SW480 (cell line): ENCODE measurements at regions not wholly inside any gene's neighbourhood (a gene's known extent, or its start where the extent isn't known, plus 50 kb on each side); places are given as distances from the start of the nearest gene placed in this dataset.
"Not testable (repeated sequence)": the region's sequence is repeated elsewhere in the genome, so short reads cannot be mapped to it uniquely, and the experiment has no call there.

Experiments
- DNase-seq: peaks from one replicate; pipeline ENCODE4 v3.0.0-alpha.2; 2016; ENCODE audit warnings: low spot score

- DNase-seq, result peak; percentile 91
Observed at GRCh38 chr3:147333098-147333497, 73.2 kb downstream of the ZIC4 start.

- no peak for DNase-seq
Observed at GRCh38 chr3:147328711-147329110, 77.6 kb downstream of the ZIC4 start.

- DNase-seq, result no peak
Observed at GRCh38 chr3:147324356-147324755, 82.0 kb downstream of the ZIC4 start.

GRCh38 chr3:147318900-147319299 lies 87.4 kb downstream of the ZIC4 start:
- DNase-seq, result no peak

GRCh38 chr3:147317080-147317479 lies 89.3 kb downstream of the ZIC4 start:
- DNase-seq, result not testable (repeated sequence)

- DNase-seq, result no peak
Observed at GRCh38 chr3:147313513-147313912, 92.8 kb downstream of the ZIC4 start.

GRCh38 chr3:147312786-147313280 lies 93.5 kb downstream of the ZIC4 start:
- no peak for DNase-seq

- peak; percentile 25 for DNase-seq
Observed at GRCh38 chr3:147311716-147312115, 94.6 kb downstream of the ZIC4 start.

- DNase-seq, result no peak
Observed at GRCh38 chr3:147305533-147306250, 100.7 kb downstream of the ZIC4 start.

GRCh38 chr3:147304756-147305155 lies 101.6 kb downstream of the ZIC4 start:
- DNase-seq, result no peak

- no peak for DNase-seq
Observed at GRCh38 chr3:147301781-147302180, 104.6 kb downstream of the ZIC4 start.

- DNase-seq, result no peak
Observed at GRCh38 chr3:147299656-147300055, 106.7 kb downstream of the ZIC4 start.

GRCh38 chr3:147298511-147298982 lies 107.8 kb downstream of the ZIC4 start:
- peak; percentile 4 for DNase-seq

GRCh38 chr3:147297761-147298350 lies 108.5 kb downstream of the ZIC4 start:
- DNase-seq, result no peak

- not testable (repeated sequence) for DNase-seq
Observed at GRCh38 chr3:147287370-147287769, 119.0 kb downstream of the ZIC4 start.

GRCh38 chr3:147269907-147270306 lies 136.4 kb downstream of the ZIC4 start:
- no peak for DNase-seq

GRCh38 chr3:147267434-147267833 lies 138.9 kb downstream of the ZIC4 start:
- no peak for DNase-seq

GRCh38 chr3:147257944-147258343 lies 148.4 kb downstream of the ZIC4 start:
- DNase-seq, result no peak

GRCh38 chr3:147256739-147257138 lies 149.6 kb downstream of the ZIC4 start:
- DNase-seq, result no peak

- no peak for DNase-seq
Observed at GRCh38 chr3:147246906-147247305, 159.4 kb downstream of the ZIC4 start.

GRCh38 chr3:147245638-147246037 lies 160.7 kb downstream of the ZIC4 start:
- not testable (repeated sequence) for DNase-seq

GRCh38 chr3:147245022-147245421 lies 161.3 kb downstream of the ZIC4 start:
- not testable (repeated sequence) for DNase-seq

- DNase-seq, result no peak
Observed at GRCh38 chr3:147244397-147244796, 161.9 kb downstream of the ZIC4 start.

- DNase-seq, result no peak
Observed at GRCh38 chr3:147240581-147240980, 165.8 kb downstream of the ZIC4 start.
